CD4-positive, alpha-beta memory T cell (primary cell): ENCODE measurements at regions not wholly inside any gene's neighbourhood (a gene's known extent, or its start where the extent isn't known, plus 50 kb on each side); places are given as distances from the start of the nearest gene placed in this dataset.
"Not testable (repeated sequence)": the region's sequence is repeated elsewhere in the genome, so short reads cannot be mapped to it uniquely, and the experiment has no call there.

Source experiments
- CTCF ChIA-PET: fragments of 350-600 bp; sonication (Branson Sonifier 250); formaldehyde crosslinking; loops from one replicate; lab custom pipeline; 2021; ENCODE audit warnings: inconsistent platforms; ENCODE audit not compliant: partially characterized antibody; lab: Charles Lee
- POLR2A ChIA-PET: fragments of 350-600 bp; sonication (Branson Sonifier 250); formaldehyde crosslinking; loops from one replicate; lab custom pipeline; 2021; ENCODE audit not compliant: partially characterized antibody; lab: Charles Lee
- DNase-seq, 5 donors: peaks; one replicate each; pipeline versions ENCODE4 v3.0.0 to v3.0.0-alpha.2; 2020 to 2022; ENCODE audit warnings: mixed read lengths in 1 of 5
- H3K27ac ChIP-seq: one replicate; pipeline ENCODE4 v1.7.0; 2013; ENCODE audit warnings: low read depth, low read length
- H3K27me3 ChIP-seq: 2 replicates; pipeline ENCODE4 v1.7.0; 2013; ENCODE audit warnings: mild to moderate bottlenecking, low read length, moderate library complexity; ENCODE audit not compliant: insufficient read depth
- H3K36me3 ChIP-seq: 2 replicates; pipeline ENCODE4 v1.7.0; 2013; ENCODE audit warnings: mild to moderate bottlenecking, low read length, moderate library complexity; ENCODE audit not compliant: insufficient read depth
- H3K4me1 ChIP-seq: 2 replicates; pipeline ENCODE4 v1.7.0; 2013; ENCODE audit warnings: mild to moderate bottlenecking, low read length, moderate library complexity; ENCODE audit not compliant: insufficient read depth
- H3K4me3 ChIP-seq, 2 donors: one replicate each; pipeline ENCODE4 v1.7.0; 2013; ENCODE audit warnings: low read length in 2 of 2, mild to moderate bottlenecking in 1 of 2
- H3K9me3 ChIP-seq, 2 donors: one replicate each; pipeline ENCODE4 v1.7.0; 2013; ENCODE audit warnings: low read length in 2 of 2, control low read depth in 1 of 2; ENCODE audit not compliant: control insufficient read depth in 1 of 2
- H3K27ac Mint-ChIP-seq, 7 donors: one replicate each; pipeline ENCODE4 v1.8.0; 2020 to 2021; ENCODE audit warnings: mixed read lengths in 7 of 7, mild to moderate bottlenecking in 6 of 7, inconsistent platforms in 3 of 7, moderate library complexity in 3 of 7
- H3K27me3 Mint-ChIP-seq, 2 donors: one replicate each; pipeline ENCODE4 v1.8.0; 2020 to 2021; ENCODE audit warnings: mixed read lengths in 2 of 2
- H3K36me3 Mint-ChIP-seq, 2 donors: one replicate each; pipeline ENCODE4 v1.8.0; 2020 to 2021; ENCODE audit warnings: mixed read lengths in 2 of 2, inconsistent platforms in 1 of 2, mild to moderate bottlenecking in 1 of 2
- H3K4me1 Mint-ChIP-seq, 4 donors: one replicate each; pipeline ENCODE4 v1.8.0; 2020 to 2021; ENCODE audit warnings: mixed read lengths in 4 of 4, mild to moderate bottlenecking in 1 of 4
- H3K4me3 Mint-ChIP-seq, 8 donors: one replicate each; pipeline ENCODE4 v1.8.0; 2020 to 2021; ENCODE audit warnings: mixed read lengths in 8 of 8, mild to moderate bottlenecking in 7 of 8, moderate library complexity in 6 of 8, inconsistent platforms in 3 of 8
- H3K9me3 Mint-ChIP-seq, 8 donors: one replicate each; pipeline ENCODE4 v1.8.0; 2020 to 2021; ENCODE audit warnings: mixed read lengths in 8 of 8, mild to moderate bottlenecking in 5 of 8, inconsistent platforms in 3 of 8, moderate library complexity in 1 of 8
- intact Hi-C: fragments of 100-400 bp; cut with micrococcal nuclease; formaldehyde crosslinking; loops from one replicate; pipeline ENCODE4 v1.15.1; 2023

DNA sequence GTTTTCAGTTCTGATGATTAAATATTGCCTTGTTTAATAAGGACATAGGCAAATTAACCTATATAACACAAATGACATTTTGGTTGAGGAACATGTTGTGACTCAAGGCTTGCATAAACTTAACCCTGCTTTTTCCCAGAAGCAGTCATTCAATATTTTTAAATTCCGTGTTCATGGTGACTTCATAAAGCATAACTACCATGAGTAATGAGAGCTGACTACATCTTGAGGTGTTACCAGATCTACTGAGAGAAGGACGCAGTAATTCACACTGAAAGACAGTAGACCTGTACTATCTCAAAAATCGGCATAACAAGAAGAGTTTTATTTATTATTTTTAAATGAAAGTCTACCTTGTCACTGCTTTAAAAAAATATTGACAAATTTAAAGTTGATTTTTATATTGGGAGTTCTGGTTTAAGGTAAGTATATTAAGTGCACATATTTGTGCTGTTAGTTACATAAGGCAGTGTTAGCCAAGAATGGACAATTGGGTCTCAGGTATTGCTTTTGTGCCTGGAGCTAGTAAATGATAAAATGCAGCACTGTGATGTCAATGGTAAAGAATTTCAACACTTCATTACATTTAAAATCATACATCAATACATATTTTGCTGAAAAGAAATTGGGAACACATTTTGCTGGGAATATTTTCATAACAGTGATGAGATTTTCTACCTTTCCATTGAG lies 1198.5 kb downstream of the FSCB start:
- ChIA-PET CTCF (no interaction called here), POLR2A (no interaction called here)
- H3K27ac Mint-ChIP-seq = no peak overlapping the region
- Histone ChIP-seq H3K9me3 (peaks cover 0 to 3% of the 10 kb centered on the region in 2 donors), H3K4me1 (no peaks in the 10 kb centered on the region), H3K4me3 (no peak overlapping the region), H3K27me3 (no peaks in the 10 kb centered on the region), H3K36me3 (no peaks in the 10 kb centered on the region), H3K27ac (no peak overlapping the region)
- intact Hi-C loops = no loop called here
- H3K36me3 Mint-ChIP-seq = no peaks in the 10 kb centered on the region
- H3K4me3 Mint-ChIP-seq = no peak overlapping the region
- H3K4me1 Mint-ChIP-seq = no peaks in the 10 kb centered on the region
- peaks cover 0 to 21% (median 6%) of the 10 kb centered on the region in 8 donors for H3K9me3 Mint-ChIP-seq
- DNase-seq = no peak
- H3K27me3 Mint-ChIP-seq = no peaks in the 10 kb centered on the region

DNA sequence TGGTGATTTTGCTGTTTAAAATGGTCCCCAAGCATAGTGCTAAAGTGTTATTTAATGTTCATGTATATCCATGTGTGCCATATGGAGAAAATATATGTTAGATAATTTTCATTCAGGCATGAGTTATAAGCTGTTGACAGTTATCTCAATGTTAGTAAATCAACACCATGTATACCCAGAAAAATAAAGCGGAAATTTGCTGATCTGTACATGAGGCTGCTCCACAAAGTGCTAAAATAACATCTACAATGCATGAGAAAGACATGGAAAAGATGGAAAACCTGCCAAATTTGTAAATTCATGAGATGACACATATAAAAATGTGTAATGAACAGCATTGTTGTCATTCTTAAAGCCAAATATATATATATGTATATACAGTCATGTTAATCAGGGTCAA lies 1199.2 kb downstream of the FSCB start:
- Histone ChIP-seq H3K9me3 (peaks cover 0 to 1% of the 10 kb centered on the region in 2 donors), H3K27me3 (no peaks in the 10 kb centered on the region), H3K4me1 (no peaks in the 10 kb centered on the region), H3K36me3 (no peaks in the 10 kb centered on the region), H3K4me3 (no peak overlapping the region), H3K27ac (no peak overlapping the region)
- ChIA-PET POLR2A (no interaction called here), CTCF (no interaction called here)
- Mint-ChIP-seq H3K36me3 (no peaks in the 10 kb centered on the region), H3K9me3 (peaks cover 0 to 17% (median 5%) of the 10 kb centered on the region in 8 donors), H3K4me1 (no peaks in the 10 kb centered on the region), H3K27ac (no peak overlapping the region), H3K4me3 (no peak overlapping the region), H3K27me3 (no peaks in the 10 kb centered on the region)
- intact Hi-C loops = no loop called here
- no peak for DNase-seq

DNA sequence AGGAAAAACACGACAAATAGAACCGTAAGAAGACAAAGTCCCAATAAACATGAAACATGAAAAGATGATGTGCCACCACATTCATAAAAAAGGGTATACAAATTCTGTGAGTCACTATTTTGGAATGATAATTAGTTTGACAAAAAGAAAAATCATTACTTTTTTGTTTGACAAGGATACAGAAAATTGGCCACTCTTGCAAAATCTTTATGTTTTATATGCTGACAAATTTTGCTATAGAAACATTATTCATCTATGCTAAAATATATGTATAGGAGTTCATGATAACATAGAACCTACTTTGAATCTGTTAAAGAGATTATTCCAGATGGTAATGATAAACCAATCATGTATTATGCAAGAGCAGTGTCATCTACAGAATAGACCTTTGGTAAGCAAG lies 1201.0 kb downstream of the FSCB start:
- no peak overlapping the region for H3K27ac Mint-ChIP-seq
- H3K36me3 ChIP-seq = no peaks in the 10 kb centered on the region
- no peak overlapping the region for H3K4me3 Mint-ChIP-seq
- no peak for DNase-seq
- no peaks in the 10 kb centered on the region for H3K4me1 Mint-ChIP-seq
- ChIA-PET POLR2A (no interaction called here), CTCF (no interaction called here)
- peaks cover 0 to 11% (median 3%) of the 10 kb centered on the region in 8 donors for H3K9me3 Mint-ChIP-seq
- intact Hi-C loops = no loop called here
- H3K9me3 ChIP-seq = no peaks in the 10 kb centered on the region
- no peak overlapping the region for H3K27ac ChIP-seq
- H3K4me1 ChIP-seq = no peaks in the 10 kb centered on the region
- H3K27me3 Mint-ChIP-seq = no peaks in the 10 kb centered on the region
- no peaks in the 10 kb centered on the region for H3K27me3 ChIP-seq
- no peak overlapping the region for H3K4me3 ChIP-seq
- no peaks in the 10 kb centered on the region for H3K36me3 Mint-ChIP-seq

DNA sequence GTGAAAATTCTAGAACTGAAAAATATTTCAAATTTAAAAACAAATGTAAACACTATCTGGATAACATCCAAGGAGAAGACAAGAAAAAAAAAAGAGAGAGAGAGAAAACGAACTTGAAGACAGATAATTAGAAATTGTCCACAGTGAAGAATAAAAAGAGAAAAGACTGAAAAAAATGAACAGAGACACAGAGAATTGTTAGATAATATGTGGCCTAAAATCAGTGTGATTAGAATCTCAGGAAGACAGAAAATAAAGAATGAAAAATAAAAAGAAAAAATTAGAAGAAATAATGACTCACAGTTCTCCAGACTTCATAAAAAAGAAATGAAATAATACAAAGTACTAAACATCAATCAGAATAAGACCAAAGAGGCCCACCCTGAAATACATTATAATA lies 1209.3 kb downstream of the FSCB start:
- Mint-ChIP-seq H3K27ac (no peak overlapping the region), H3K27me3 (no peaks in the 10 kb centered on the region), H3K9me3 (peaks cover 0 to 18% (median 10%) of the 10 kb centered on the region in 8 donors), H3K36me3 (no peaks in the 10 kb centered on the region), H3K4me1 (no peaks in the 10 kb centered on the region), H3K4me3 (no peak overlapping the region)
- no peak overlapping the region for H3K4me3 ChIP-seq
- H3K9me3 ChIP-seq = no peaks in the 10 kb centered on the region
- H3K27ac ChIP-seq = no peak overlapping the region
- no peaks in the 10 kb centered on the region for H3K27me3 ChIP-seq
- no peak for DNase-seq
- no peaks in the 10 kb centered on the region for H3K36me3 ChIP-seq
- ChIA-PET CTCF (no interaction called here), POLR2A (no interaction called here)
- H3K4me1 ChIP-seq = no peaks in the 10 kb centered on the region
- intact Hi-C loops = no loop called here

DNA sequence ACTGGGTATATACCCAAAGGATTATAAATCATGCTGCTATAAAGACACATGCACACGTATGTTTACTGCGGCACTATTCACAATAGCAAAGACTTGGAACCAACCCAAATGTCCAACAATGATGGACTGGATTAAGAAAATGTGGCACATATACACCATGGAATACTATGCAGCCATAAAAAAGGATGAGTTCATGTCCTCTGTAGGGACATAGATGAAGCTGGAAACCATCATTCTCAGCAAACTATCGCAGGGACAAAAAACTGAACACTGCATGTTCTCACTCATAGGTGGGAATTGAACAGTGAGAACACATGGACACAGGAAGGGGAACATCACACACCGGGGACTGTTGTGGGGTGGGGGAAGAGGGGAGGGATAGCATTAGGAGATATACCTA lies 1211.0 kb downstream of the FSCB start:
- H3K27me3 ChIP-seq, H3K27me3 Mint-ChIP-seq, H3K4me1 ChIP-seq, intact Hi-C loops, DNase-seq, H3K27ac ChIP-seq, H3K27ac Mint-ChIP-seq, CTCF ChIA-PET, H3K36me3 Mint-ChIP-seq, H3K9me3 ChIP-seq, H3K4me1 Mint-ChIP-seq, H3K4me3 Mint-ChIP-seq, H3K4me3 ChIP-seq, H3K36me3 ChIP-seq, POLR2A ChIA-PET: not testable (repeated sequence)
- H3K9me3 Mint-ChIP-seq = peaks cover 0 to 18% (median 12%) of the 10 kb centered on the region in 8 donors

DNA sequence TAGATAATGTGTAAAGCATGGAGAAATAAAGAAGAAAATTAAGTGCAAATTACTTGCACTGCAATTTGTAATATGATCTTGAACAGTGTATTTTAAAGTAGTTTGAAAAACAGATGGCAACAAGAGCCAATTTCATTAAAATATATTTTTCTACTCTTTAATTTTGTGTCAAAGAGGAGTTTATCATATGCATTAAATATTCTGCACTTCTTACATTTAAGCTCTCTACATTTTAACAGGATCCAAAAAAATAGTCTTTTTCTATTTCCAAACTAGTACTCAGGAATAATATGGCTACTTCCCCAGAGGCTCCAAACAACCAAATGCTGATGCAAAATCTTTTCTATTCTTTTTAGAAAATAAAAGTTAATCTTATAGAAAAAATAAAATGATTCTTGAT lies 1221.5 kb downstream of the FSCB start:
- no peaks in the 10 kb centered on the region for H3K4me1 Mint-ChIP-seq
- POLR2A ChIA-PET = no interaction called here

DNA sequence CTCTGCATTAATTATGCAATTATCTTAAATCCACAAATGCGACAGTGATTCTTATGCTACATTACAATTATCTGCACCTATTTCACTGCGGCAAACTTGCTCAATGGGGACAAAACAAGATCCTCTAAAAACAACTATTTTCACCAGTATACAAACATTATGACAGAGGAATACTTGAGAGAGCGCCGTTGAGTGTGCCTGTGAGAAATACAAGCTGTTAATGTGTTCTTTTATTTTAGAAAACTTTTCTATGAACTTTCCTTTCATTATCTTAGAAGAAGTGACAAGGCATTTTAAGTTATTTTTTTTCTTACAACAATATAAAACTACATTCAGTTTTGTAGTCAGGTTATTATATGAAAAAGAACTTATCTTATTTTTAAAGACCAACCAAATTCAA lies 1247.0 kb downstream of the FSCB start:
- DNase-seq = no peak
- Histone ChIP-seq H3K4me1 (no peaks in the 10 kb centered on the region), H3K27me3 (no peaks in the 10 kb centered on the region), H3K27ac (no peak overlapping the region), H3K9me3 (no peaks in the 10 kb centered on the region), H3K4me3 (no peak overlapping the region), H3K36me3 (no peaks in the 10 kb centered on the region)
- Mint-ChIP-seq H3K4me1 (no peaks in the 10 kb centered on the region), H3K27ac (no peak overlapping the region), H3K4me3 (no peak overlapping the region), H3K27me3 (no peaks in the 10 kb centered on the region), H3K36me3 (no peaks in the 10 kb centered on the region), H3K9me3 (peaks cover 3 to 22% (median 7%) of the 10 kb centered on the region in 8 donors)
- ChIA-PET POLR2A (no interaction called here), CTCF (no interaction called here)
- intact Hi-C loops = no loop called here

More for the DNA sequence above, 1221.5 kb downstream of the FSCB start:
- DNase-seq = no peak
- CTCF ChIA-PET = no interaction called here
- Histone ChIP-seq H3K9me3 (no peaks in the 10 kb centered on the region), H3K36me3 (no peaks in the 10 kb centered on the region), H3K27me3 (no peaks in the 10 kb centered on the region), H3K4me1 (no peaks in the 10 kb centered on the region), H3K4me3 (no peak overlapping the region), H3K27ac (no peak overlapping the region)
- no peak overlapping the region for H3K27ac Mint-ChIP-seq
- peaks cover under 1 to 15% (median 8%) of the 10 kb centered on the region in 8 donors for H3K9me3 Mint-ChIP-seq
- no peaks in the 10 kb centered on the region for H3K27me3 Mint-ChIP-seq
- no peaks in the 10 kb centered on the region for H3K36me3 Mint-ChIP-seq
- intact Hi-C loops = no loop called here
- H3K4me3 Mint-ChIP-seq = no peak overlapping the region
